Mesothelial cell of epicardium (in vitro differentiated cells): ENCODE measurements at regions not wholly inside any gene's neighbourhood (a gene's known extent, or its start where the extent isn't known, plus 50 kb on each side); places are given as distances from the start of the nearest gene placed in this dataset.

Experiments
- DNase-seq, 2 experiments: peaks; one replicate each; pipeline ENCODE4 v3.0.0; 2021; ENCODE audit warnings: low spot score in 2 of 2; ENCODE audit not compliant: unreplicated experiment in 2 of 2
- H3K27ac Mint-ChIP-seq: 2 replicates; pipeline ENCODE4 v1.8.0; 2021; ENCODE audit warnings: mixed read lengths
- H3K27me3 Mint-ChIP-seq: 2 replicates; pipeline ENCODE4 v1.8.0; 2021; ENCODE audit warnings: low read depth, mixed read lengths
- H3K36me3 Mint-ChIP-seq: 2 replicates; pipeline ENCODE4 v1.8.0; 2021; ENCODE audit warnings: mixed read lengths
- H3K4me1 Mint-ChIP-seq: 2 replicates; pipeline ENCODE4 v1.8.0; 2021; ENCODE audit warnings: mixed read lengths
- H3K4me3 Mint-ChIP-seq: 2 replicates; pipeline ENCODE4 v1.8.0; 2021; ENCODE audit warnings: mild to moderate bottlenecking, moderate library complexity, mixed read lengths
- H3K9me3 Mint-ChIP-seq: 2 replicates; pipeline ENCODE4 v1.8.0; 2021; ENCODE audit warnings: mixed read lengths
- TF ChIP-seq, protein P1 (sequence below): fragments of 200-600 bp; sonication (generic); IDR thresholded peaks from one replicate; pipeline ENCODE4 v1.5.0; 2021; ENCODE audit warnings: antibody characterized with exemption; ENCODE audit not compliant: unreplicated experiment

DNA sequence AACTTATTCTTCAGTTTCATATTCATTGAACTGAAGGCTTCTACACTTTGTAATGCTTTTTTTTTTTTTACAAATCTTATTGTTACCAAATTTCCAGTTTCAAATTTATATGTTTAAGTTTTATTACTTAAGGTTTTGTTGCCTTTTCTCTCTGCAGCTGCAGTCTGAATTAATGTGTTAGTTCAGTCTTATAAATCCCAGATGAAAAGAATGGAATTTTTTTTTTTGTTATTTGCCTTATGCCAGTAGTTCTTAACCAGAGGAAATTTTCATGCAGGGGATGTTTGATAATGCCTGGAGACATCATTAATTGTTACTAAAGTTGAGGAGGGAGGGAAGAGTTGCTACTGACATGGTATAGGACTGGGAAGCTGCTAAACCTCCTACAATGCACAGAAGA lies 367.9 kb upstream of the SPRY2 start:
- DNase-seq: no peak
- peaks cover 7% of the 10 kb centered on the region for H3K36me3 Mint-ChIP-seq
- TF ChIP-seq, protein P1, sequence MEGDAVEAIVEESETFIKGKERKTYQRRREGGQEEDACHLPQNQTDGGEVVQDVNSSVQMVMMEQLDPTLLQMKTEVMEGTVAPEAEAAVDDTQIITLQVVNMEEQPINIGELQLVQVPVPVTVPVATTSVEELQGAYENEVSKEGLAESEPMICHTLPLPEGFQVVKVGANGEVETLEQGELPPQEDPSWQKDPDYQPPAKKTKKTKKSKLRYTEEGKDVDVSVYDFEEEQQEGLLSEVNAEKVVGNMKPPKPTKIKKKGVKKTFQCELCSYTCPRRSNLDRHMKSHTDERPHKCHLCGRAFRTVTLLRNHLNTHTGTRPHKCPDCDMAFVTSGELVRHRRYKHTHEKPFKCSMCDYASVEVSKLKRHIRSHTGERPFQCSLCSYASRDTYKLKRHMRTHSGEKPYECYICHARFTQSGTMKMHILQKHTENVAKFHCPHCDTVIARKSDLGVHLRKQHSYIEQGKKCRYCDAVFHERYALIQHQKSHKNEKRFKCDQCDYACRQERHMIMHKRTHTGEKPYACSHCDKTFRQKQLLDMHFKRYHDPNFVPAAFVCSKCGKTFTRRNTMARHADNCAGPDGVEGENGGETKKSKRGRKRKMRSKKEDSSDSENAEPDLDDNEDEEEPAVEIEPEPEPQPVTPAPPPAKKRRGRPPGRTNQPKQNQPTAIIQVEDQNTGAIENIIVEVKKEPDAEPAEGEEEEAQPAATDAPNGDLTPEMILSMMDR: no peak
- H3K27ac Mint-ChIP-seq: no peak overlapping the region
- no peaks in the 10 kb centered on the region for H3K27me3 Mint-ChIP-seq
- H3K4me3 Mint-ChIP-seq: no peak overlapping the region
- peaks cover 11% of the 10 kb centered on the region for H3K9me3 Mint-ChIP-seq
- peaks cover 13% of the 10 kb centered on the region for H3K4me1 Mint-ChIP-seq

DNA sequence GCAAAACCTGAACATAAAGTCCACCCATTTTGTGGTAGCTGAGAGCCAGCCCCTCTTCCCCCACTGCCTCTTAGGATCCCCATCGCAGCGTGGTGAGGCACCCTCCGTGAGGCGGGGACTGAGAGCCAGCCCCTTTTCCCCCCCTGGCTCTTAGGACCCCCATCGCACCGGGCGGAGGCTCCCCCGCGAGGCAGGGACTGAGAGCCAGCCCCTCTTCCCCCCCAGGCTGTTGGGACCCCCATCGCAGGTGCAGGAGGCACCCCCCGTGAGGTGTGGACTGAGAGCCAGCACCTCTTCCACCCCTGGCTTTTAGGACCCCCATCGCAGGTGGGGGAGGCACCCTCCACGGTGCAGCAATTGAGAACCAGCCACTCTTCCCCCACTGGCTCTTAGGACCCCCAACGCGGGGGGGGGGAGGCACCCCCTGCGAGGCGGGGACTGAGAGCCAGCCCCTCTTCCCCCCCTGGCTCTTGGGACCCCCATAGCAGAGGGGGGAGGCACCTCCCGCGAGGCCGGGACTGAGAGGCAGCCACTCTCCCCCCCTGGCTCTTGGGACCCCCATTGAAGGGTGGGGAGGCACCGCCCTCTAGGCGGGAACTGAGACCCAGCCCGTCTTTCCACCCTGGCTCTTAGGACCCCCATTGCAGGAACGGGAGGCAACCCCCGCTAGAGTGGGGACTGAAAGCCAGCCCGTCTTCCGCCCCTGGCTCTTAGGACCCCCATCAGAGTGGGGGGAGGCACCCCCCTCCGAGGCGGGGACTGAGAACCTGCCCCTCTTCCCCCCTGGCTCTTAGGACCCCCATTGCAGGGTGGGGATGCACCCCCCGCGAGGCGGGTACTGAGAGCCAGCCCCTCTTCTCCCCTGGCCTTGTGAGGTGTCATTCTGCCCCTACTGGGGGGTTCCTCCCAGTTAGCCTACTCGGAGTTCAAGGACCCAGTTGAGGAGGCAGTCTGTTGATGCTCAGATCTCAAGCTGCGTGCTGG lies 366.4 kb upstream of the SPRY2 start:
- TF ChIP-seq, protein P1: no peak
- Mint-ChIP-seq H3K4me1 (peaks cover 13% of the 10 kb centered on the region), H3K4me3 (no peak overlapping the region), H3K27ac (no peak overlapping the region), H3K9me3 (peaks cover 15% of the 10 kb centered on the region), H3K36me3 (peaks cover 3% of the 10 kb centered on the region), H3K27me3 (no peaks in the 10 kb centered on the region)
- no peak for DNase-seq

DNA sequence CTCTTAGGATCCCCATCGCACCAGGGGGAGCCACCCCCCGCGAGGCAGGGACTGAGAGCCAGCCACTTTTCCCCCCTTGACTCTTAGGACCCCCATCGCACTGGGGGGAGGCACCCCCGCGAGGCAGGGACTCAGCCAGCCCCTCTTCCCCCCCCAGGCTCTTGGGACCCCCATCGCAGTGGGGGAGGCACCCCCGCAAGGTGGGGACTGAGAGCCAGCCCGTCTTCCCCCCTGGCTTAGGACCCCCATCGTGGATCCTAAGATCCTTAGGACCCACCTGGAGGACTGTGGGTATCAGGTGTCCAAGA lies 365.2 kb upstream of the SPRY2 start:
- no peak overlapping the region for H3K27ac Mint-ChIP-seq
- H3K27me3 Mint-ChIP-seq: no peaks in the 10 kb centered on the region
- H3K4me3 Mint-ChIP-seq: no peak overlapping the region
- DNase-seq: no peak
- H3K9me3 Mint-ChIP-seq: peaks cover 23% of the 10 kb centered on the region
- H3K4me1 Mint-ChIP-seq: peaks cover 13% of the 10 kb centered on the region
- H3K36me3 Mint-ChIP-seq: peaks cover 3% of the 10 kb centered on the region
- TF ChIP-seq, protein P1: no peak

DNA sequence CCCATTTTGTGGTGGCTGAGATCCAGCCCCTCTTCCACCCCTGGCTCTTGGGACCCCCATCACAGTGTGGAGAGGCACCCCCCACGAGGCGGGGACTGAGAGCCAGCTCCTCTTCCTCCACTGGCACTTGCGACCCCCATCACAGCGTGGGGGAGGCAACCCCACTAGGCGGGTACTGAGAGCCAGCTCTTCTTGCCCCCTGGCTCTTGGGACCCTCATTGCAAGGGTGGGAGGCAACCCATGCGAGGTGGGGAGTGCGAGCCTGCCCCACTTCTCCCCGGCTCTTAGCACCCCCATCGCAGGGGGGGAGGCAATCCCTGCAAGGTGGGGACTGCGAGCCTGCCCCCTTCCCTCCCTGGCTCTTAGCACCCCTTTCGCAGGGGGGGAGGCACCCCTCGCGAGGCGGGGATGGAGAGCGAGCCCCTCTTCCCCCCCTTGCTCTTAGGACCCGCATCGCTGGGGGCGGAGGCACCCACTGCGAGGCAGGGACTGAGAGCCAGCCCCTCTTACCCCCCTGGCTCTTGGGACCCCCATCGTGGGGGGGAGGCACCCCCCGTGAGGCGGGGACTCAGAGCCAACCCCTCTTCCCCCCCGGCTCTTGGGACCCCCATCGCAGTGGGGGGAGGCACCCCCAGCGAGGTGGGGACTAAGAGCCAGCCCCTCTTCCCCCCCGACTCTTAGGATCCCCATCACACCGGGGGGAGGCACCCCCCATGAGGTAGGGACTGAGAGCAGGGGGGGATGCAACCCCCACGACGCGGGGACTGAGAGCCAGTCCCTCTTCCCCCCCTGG lies 364.6 kb upstream of the SPRY2 start:
- H3K4me1 Mint-ChIP-seq: peaks cover 13% of the 10 kb centered on the region
- H3K36me3 Mint-ChIP-seq: peaks cover 5% of the 10 kb centered on the region
- H3K27ac Mint-ChIP-seq: no peak overlapping the region
- TF ChIP-seq, protein P1: no peak
- H3K4me3 Mint-ChIP-seq: no peak overlapping the region
- DNase-seq: no peak
- H3K27me3 Mint-ChIP-seq: no peaks in the 10 kb centered on the region
- peaks cover 23% of the 10 kb centered on the region for H3K9me3 Mint-ChIP-seq

DNA sequence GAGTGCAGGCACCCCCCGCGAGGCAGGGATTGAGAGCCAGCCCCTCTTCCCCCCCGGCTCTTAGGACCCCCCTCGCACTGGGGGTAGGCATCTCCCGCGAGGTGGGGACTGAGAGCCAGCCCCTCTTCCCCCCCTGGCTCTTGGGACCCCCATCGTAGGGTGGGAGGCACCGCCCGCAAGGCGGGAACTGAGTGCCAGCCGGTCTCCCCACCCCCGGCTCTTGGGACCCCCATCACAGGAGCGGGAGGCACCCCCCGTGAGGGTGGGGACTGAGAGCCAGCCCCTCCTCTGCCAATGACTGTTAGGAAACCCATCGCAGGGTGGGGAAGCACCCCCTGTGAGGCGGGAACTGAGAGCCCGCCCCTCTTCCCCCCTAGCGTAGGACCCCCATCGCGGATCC lies 363.4 kb upstream of the SPRY2 start:
- Mint-ChIP-seq H3K4me1 (peaks cover 3% of the 10 kb centered on the region), H3K4me3 (no peak overlapping the region), H3K27ac (no peak overlapping the region), H3K27me3 (no peaks in the 10 kb centered on the region), H3K36me3 (peaks cover 8% of the 10 kb centered on the region), H3K9me3 (peaks cover 25% of the 10 kb centered on the region)
- DNase-seq: no peak
- TF ChIP-seq, protein P1: no peak
